NOMO-1 (cell line): ENCODE measurements at regions not wholly inside any gene's neighbourhood (a gene's known extent, or its start where the extent isn't known, plus 50 kb on each side); places are given as distances from the start of the nearest gene placed in this dataset.

ENCODE experiments used
- DNase-seq, 2 experiments: peaks; one replicate each; lab custom pipeline; 2025; ENCODE audit not compliant: unreplicated experiment in 2 of 2; lab: John Stamatoyannopoulos, UW

DNA sequence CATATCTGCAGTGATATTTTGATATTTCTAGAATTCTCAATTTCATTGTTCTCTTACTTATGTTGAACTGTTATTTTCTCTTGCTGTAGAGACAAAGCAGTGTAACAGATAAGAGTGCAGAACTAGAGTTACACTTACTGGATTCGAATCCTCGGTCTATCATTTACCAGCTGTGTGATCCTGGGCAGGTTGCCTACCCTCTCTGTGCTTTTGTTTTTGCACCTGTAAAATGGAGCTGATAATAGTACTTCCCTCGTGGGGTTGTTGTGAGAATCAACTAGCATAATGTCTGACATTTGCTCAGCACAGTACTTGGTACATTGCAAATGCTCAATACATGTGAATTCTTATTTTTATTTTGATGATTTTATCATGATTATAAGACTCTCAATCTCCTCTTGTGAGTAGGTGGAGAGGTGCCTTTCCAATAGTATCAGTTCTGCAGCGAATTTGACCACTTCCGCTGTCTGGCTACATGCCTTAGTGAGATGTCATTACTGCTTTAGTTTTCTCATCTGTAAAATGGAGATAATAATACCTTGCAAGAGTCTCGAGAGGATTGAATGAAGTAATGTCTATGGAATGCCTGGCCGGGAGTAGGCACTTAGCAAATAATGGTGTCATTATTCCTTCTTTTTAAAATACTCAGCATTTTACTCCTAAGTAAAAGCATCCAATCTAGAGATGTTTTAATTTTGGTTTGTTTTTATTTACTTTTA, 312.2 kb upstream of the MAF start:
- no peak for DNase-seq

DNA sequence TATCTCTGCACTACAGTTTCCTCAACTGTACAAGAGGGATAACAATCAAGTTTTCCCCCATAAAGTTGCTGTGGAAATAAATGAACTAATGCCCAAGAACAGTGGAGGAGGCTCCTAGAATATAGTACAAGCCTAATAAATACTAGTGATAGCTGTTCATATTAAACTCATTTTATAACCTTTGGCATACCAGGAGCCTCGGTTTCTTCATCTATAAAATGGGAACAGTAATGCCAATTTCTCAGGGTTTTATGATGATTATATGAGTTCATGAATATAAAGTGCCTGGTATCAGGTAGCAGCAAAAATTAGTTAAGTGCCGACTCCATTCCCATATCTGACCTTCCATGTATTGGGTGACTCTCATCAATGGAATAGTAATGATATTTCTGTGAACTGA, 311.1 kb upstream of the MAF start:
- no peak for DNase-seq

DNA sequence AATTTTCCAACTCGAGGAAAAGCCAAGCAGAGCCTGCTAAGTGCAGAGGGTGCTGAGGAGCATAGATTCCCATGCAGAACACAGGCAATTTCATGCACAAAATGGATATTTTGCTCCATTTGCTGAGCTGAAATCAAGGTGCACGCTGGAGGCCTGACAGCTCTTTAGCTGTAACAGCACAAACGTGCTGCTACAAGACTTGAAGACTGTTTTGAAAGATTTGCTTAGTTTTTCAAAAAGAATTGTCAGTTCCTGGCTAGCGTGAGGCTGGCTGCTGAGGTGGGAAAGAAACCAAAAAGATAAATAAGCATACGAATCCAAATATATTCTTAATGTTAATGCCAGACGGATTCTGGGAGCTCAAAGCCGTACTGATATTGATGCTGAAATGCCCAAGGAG, 309.0 kb upstream of the MAF start:
- DNase-seq = no peak

DNA sequence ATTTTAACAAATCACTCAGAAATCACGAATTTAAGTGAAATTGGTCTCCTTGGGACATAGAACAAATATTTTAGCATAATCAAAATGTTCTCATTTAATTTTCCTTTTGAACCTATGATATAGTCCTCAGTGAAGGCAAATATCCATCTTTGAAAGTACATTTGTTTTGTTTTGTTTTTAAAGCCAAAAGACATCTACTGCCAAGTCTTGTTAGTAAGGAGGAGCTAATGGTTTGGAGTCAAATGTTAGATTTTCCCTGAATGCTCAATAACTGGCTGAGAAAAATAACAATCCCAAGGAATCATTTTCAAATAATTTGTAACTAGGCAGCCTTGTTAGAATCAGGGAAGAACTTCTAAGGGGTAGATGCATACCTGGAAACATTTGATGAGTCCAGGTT, 302.9 kb upstream of the MAF start:
- DNase-seq = no peak

DNA sequence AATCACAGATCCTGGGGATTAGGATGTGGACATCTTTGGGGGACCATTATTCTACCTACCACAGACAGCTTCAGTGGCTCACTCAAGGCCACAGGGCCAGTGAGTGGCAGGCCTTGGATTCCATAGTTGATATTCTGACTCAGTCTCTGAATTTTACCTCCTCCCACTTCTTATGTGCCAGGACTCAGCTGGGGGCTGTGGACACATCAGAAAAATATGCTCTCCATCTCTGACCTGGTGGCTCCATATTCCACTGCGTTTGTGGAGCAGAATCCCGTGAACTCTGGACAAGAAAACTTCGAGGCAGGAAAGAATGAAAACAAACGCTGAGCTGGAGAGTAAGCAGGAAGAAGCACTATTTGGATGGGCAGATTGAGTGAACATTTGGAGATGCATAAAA, 301.8 kb upstream of the MAF start:
- DNase-seq = no peak

DNA sequence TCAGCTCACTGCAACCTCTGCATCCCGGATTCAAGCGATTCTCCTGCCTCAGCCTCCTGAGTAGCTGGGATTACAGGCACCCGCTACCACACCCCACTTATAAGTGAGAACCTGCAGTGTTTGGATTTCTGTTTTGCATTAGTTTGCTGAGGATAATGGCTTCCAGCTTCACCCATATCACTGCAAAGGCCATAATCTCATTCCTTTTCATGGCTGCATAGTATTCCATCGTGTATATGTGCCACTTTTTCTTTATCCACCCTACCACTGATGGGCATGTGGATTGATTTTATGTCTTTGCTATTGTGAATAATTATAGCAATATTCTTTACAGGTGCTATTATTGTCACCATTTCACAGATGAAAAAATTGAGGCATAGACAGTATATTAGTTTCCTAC, 301.0 kb upstream of the MAF start:
- DNase-seq = no peak

DNA sequence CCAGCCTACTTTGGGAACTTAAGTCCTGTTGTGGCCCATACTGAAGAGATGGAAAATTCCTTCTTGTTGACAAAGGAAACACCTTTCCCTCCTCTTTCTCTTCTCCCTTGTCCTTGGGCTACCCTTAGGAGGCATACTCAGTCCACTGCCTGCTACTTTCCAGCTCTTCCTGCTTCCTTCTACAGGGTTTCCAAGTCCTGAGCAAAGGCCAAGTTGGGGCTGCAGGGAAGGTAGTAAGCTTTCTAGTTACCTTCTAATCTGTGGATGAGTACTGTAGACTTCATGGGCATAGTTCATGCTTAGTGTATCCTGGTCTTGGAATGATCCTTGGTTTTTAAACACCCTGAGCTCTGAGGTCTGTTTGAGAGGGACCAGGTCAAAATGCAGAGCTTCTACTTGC, 299.2 kb upstream of the MAF start:
- no peak for DNase-seq

DNA sequence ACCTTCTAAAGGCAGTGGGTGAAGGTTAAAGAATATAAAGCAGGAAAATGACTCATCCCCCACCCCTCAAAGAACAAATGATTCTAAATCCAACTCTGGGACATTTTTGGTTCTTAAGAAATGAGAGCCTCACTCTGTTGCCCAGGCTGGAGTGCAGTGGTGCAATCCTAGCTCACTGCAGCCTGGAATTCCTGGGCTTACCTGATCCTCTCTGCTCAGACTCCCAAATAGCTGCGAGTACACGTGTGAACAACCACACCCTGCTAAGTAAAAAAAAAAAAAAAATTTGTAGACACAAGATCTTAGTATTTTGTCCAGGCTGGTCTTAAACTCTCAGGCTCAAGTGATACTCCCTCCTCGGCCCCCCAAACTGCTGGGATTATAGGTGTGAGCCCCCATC, 298.8 kb upstream of the MAF start:
- DNase-seq = no peak

DNA sequence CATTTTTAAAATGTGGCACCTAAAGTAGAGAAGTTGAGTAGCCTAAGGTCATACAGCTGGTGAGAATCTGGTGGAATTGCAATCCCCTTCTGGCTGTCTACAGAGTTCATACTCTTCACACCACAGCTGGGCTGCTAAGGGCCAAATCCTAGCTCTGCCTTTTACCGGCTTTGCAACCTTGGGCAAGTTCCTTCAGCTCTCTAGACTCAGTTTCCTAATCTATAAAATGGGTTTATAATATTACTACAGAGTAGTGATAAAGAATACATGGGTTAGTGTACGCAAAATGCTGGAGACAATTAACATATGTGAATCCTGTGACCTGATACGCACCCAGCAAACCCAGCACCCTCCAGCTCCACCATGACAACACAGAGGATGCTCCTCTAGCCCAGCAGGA, 298.2 kb upstream of the MAF start:
- no peak for DNase-seq

DNA sequence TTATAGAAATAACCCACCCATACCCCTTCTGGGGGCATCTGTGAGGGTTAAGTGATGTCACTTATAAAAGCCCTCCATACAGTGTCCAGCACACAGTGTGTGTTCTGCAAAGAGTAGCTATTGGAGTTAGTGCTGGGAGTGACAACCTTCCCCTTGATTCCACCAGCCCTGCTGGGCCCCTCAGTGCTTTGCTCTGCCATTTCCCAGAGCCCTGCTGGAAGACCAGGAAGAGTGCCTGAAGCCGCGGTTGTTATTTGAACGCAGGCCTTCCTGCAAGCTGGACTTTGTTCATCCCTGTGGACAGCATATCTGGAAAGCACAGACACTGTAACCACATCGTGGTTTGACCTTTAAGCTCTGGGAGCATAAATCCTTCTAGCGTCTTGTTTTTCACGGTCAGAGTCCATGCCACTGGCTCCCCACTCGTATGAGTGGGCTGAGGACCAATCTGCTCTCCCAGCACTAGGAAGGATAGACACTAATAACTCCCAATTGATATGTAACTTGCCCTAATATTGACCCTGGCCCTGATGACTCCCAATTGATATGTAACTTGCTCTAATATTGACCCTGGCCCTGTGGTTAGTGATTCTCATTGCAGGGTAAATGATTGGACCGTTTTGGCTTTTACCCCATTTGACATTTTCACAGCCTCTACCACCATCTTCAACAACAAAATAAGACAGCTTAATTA, 297.1 kb upstream of the MAF start:
- no peak for DNase-seq

DNA sequence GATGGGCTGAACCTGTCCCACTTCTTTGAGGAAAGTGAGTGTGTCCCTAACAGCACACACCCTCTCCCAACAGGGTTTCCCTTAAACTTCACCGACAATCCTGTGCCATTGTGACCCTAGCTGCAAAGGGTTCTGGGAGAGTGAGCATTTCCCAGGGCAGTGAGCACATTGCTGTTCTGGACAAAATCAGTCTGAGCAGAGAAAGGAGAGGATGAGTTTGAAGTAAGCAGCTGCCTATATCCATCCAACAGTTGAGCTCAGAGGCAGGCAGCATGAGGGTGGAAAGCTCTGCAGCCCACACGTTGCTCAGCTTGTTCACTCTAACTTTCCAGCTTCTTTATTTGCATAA, 296.5 kb upstream of the MAF start:
- no peak for DNase-seq

DNA sequence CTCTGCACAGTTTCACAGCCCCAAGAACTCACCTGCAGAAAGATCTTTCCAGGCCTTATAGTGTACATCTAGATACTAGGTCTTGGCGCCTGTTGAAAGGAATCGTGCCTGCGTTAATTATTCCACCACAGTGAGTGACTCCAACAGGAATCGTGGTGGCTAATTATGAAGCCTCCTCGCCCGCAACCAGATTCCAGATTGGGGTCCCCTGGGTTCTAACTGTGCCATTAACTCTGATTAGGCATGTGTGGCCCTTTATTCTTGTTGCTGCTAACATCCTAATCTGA, 295.3 kb upstream of the MAF start:
- DNase-seq = no peak

DNA sequence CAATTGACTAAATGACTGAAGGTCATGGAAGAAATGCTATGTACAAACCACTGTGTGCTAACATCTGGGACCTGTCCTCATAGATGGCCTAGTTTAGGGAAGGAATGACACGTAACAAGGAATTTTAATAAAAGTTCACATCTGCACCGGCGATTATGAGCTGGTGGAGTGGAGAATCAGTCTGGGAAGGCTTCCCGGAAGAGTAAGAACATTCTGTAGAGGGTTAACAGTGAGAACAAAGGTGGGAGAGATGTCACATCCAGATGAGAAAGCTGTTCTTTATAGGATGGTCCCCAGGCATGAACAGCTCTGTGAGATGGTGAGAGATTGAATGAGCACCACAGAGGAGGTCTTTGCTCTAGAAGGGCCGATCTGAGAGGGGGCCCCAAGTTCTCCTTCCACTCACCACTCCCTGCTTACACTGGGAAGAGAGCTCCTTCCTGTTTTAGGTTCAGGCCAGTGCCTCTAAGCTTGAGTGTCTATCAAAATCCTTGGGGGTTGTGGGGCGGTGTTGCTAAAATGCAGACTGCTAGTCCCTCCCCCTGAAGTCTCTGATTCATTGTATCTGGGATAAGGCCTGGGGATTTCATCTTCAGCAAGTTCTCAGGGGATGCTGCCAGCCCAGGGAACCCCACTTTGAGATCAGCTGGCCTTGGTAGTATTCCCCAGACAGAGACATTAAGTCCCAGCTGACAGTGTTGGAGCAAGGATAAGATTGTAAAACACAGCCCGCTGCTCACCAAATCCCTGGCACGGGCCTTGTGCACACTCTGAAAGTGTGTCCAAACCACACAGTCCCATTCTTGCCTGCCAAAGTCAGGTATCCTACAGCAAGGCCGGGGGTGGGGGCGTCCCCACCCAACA, 294.7 kb upstream of the MAF start:
- no peak for DNase-seq

DNA sequence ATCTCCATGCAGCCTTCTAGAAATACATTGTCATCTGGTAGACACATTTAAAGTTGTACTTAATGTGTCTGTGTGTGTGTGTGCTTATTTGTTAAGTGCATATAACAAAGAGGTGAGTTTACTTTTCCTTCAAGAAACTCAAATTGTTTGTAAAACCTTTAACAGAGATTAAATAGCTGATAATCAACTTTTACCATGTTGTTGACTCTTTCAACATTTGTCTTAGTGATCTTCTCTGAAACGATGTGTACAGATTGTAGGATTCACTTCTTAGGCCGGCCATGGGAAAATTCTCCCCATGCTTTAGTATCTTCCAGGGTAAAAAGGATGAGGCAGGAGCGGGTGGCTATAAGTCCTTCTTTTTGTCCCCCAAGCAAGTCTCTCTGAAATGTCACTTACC, 292.9 kb upstream of the MAF start:
- DNase-seq = no peak

DNA sequence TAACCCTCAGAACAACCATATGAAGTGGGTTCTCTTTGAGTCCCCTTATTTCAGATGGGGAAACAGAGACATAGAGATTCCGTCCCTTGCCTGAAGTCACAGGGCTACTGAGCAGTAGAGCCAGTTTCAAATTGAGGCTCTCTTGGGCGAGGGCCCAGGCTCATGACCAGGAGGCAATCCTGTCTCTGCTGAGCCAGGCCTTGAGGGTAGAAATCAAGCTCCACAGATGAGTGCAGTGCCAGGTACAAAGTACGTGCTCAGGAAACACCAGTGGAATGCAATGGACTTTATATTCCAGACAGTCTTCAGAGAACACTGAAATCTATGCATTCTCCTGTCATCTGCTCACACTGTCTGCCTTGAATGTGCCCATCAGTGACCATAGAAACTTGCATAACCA, 291.7 kb upstream of the MAF start:
- DNase-seq = no peak

DNA sequence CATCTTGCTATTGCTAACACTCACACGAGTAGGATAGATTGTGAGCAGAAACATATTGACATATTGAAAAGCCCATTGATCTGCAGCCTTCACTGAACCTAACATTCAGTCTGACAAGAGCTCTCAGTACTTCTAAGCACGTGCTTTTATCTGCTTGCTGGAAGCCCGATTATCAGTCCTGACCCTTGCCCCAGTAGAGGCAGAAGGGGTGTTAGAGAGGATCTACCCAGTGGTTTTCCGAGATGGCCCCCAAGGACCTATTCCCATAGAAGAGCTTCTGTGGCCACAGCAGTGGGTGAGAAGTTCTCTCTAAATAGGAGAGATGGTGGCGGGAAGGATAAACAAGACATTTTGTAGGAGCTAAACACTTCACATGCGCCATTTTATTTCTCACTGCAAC, 290.9 kb upstream of the MAF start:
- DNase-seq = no peak

DNA sequence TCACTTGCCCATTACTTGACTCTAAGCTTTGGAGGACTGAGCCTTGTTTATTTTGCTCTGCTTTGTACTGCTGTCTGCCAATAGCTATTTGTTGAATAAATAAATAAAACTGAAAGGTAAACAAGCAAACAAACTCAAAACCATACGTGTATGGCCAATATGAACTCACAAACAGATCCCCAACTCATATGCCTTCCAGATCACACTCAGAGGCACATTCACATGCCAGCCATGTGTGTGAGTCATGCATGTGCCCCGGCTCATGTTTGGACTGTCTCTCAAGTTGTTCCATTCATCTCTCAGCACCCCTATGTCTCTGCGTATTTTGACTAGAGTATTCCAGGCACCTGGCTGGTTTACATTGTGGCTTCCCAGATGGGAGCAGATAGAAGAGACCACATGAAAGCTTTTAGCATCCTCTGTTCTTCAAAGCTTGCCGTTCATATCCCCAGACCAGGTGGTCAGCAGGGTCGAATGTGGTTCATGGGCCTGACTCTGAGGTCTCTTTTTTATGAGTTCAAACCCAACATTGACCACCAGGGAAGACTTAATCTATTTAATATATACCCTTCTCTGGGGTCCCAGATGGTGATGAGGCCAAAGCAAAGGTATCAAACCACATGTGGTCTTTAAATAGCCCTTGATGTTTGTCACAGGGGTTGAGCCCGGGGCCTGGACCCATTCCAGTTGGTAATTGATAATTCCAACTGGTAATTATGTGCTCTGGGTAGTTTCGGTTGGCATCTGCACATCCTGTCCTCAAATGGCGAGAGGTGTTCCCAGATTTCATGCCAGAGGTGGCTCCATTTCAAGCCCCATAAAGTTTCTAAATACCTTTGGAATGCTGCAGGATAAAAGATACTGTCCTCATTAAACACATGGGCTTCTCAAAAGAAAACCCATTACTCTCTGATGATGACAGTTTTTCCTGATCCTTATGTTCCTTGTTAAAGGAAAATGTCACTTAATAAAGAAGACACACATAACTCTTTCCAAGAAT, 287.3 kb upstream of the MAF start:
- no peak for DNase-seq

DNA sequence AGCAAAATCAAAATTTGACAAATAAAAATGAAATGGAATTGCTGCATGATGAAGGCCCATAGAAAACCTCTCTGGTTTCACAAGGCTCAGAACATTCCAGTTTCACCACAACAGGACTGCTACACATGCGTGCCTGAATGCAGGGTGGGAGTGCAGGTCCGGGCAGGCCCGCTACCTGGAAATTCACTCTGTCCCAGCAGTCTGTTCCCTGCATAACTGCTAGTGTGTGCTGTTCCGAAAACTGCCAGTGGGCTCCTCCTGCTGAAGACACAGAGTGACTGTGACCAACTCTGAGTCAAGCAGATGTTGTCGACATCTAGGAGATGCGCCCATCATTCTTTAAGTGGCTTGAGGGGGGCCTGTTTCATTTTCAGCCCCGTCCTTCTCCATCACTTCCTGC, 284.8 kb upstream of the MAF start:
- DNase-seq = no peak

DNA sequence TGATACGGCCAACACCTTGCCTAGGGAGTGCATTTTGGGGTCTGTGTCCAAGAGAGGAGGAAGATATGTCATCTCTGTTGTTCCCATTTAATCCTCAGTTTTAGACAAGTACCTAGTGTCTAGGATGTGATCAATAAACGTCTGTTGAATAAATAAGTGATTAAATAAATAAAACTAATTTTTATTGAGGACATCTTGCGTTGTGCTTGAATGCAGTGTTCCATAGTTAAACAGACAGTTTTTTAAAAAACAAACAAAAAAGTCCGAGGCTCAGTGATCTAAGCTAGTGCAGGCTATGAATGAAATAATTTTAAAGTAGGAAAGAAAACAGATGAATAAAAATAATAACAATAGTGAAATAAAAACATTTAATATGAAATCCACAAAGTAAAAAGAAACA, 283.0 kb upstream of the MAF start:
- no peak for DNase-seq

DNA sequence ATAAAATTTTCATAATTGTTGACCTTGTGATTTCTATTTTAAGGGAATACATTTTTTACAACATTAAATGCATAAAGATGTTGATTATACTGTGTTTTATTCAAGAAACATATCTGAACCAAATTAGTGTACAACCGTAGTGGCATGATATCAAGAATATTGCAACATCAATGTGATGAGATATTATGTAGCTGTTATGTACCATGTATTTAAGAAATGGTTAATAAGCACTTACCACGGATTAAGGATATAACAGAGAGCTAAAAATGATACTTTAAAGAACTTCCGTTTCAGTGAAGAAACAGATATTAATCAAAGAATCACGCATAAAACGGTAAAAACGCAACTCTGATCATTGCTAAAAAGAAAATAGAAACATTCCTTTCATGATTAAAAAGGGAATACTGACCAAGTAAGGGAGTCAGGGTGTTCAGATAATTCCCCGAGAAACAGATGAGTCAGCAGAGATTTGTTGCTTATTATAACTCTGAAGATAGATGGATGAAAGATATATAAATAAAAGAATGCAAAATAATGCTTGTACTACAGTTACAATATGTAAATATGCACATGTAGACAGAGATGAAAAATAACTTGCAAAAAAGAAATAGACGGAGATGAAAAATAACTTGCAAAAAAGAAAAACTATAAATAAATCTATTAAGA, 281.9 kb upstream of the MAF start:
- no peak for DNase-seq
